ENCODE measurements at regions not wholly inside any gene's neighbourhood (a gene's known extent, or its start where the extent isn't known, plus 50 kb on each side); places are given as distances from the start of the nearest gene placed in this dataset.

GRCh38 chr13:86689911-86690310 lies 890.7 kb upstream of the SLITRK6 start:
- TF ChIP-seq CTCF (IDR thresholded peaks at IDR 0.05): no peak
- TF ChIP-seq POLR2A (IDR thresholded peaks at IDR 0.05): no peak
